Smooth muscle cell (in vitro differentiated cells): ENCODE measurements at regions not wholly inside any gene's neighbourhood (a gene's known extent, or its start where the extent isn't known, plus 50 kb on each side); places are given as distances from the start of the nearest gene placed in this dataset.
"Not testable (repeated sequence)": the region's sequence is repeated elsewhere in the genome, so short reads cannot be mapped to it uniquely, and the experiment has no call there.

Experiments
- DNase-seq: peaks from one replicate; lab custom pipeline; 2025; ENCODE audit not compliant: unreplicated experiment; lab: John Stamatoyannopoulos, UW
- H2AFZ ChIP-seq: fragments of 200-600 bp; sonication (generic); 2 replicates; pipeline ENCODE4 v1.6.0; 2016; ENCODE audit warnings: antibody characterized with exemption, low read depth, mild to moderate bottlenecking
- H3F3A ChIP-seq: fragments of 200-600 bp; sonication (generic); 2 replicates; pipeline ENCODE4 v1.6.0; 2017; ENCODE audit warnings: antibody characterized with exemption, low read depth
- H3K27ac ChIP-seq: fragments of 200-600 bp; sonication (generic); 2 replicates; pipeline ENCODE4 v1.5.1; 2016; ENCODE audit warnings: low read depth, mild to moderate bottlenecking
- H3K27me3 ChIP-seq: fragments of 200-600 bp; sonication (generic); 2 replicates; pipeline ENCODE4 v1.6.1; 2016; ENCODE audit warnings: low read depth, mild to moderate bottlenecking
- H3K36me3 ChIP-seq: fragments of 200-600 bp; sonication (generic); 2 replicates; pipeline ENCODE4 v1.5.1; 2016; ENCODE audit warnings: low read depth
- H3K4me1 ChIP-seq: fragments of 200-600 bp; sonication (generic); 2 replicates; pipeline ENCODE4 v1.5.1; 2016; ENCODE audit warnings: low read depth
- H3K4me2 ChIP-seq: fragments of 200-600 bp; sonication (generic); 2 replicates; pipeline ENCODE4 v1.6.0; 2016; ENCODE audit warnings: mild to moderate bottlenecking
- H3K4me3 ChIP-seq: fragments of 200-600 bp; sonication (generic); 2 replicates; pipeline ENCODE4 v1.5.1; 2016; ENCODE audit warnings: mild to moderate bottlenecking
- H3K79me2 ChIP-seq: fragments of 200-600 bp; sonication (generic); 2 replicates; pipeline ENCODE4 v1.6.0; 2016; ENCODE audit warnings: low read depth, mild to moderate bottlenecking
- H3K9ac ChIP-seq: fragments of 200-600 bp; sonication (generic); 2 replicates; pipeline ENCODE4 v1.6.0; 2016; ENCODE audit warnings: low read depth
- H3K9me3 ChIP-seq: fragments of 200-600 bp; sonication (generic); replicated peaks from 2 replicates; pipeline ENCODE4 v1.5.1; 2016; ENCODE audit warnings: low read depth
- H4K20me1 ChIP-seq: fragments of 200-600 bp; sonication (generic); 2 replicates; pipeline ENCODE4 v1.6.0; 2016; ENCODE audit warnings: low read depth
- CTCF ChIP-seq: fragments of 200-600 bp; sonication (generic); IDR thresholded peaks from 2 replicates; pipeline ENCODE4 v1.5.1; 2017; ENCODE audit warnings: borderline replicate concordance, mild to moderate bottlenecking, antibody characterized with exemption; ENCODE audit not compliant: insufficient read depth, poor library complexity, severe bottlenecking
- WGBS: methylation state at CpG from one replicate; pipeline ENCODE4 v1.1.7; 2016; ENCODE audit warnings: low lambda C conversion rate; 5-methylcytosine and 5-hydroxymethylcytosine counted together

DNA sequence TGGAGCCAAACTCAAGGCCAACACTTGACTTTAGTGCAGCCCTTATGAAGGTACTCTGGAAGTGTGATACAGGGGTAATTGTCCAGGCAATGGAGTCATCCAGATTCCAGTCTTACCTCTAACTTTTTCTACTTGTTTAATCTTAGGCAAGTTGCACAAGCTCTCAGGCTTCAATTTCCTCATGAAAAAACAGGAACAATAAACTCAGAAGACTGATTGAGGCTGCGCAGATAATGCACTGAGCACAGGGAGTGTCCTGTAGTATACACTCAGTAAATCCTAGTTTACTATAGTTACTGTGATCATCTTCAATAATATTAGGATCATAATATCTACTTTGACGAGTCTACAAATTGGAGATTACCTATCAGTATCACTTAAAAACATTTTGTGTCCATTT lies 127.5 kb upstream of the SMLR1 start:
- Histone ChIP-seq H3K79me2 (no peaks in the 10 kb centered on the region), H3K9me3 (no peaks in the 10 kb centered on the region), H4K20me1 (no peaks in the 10 kb centered on the region), H3K4me2 (no peak overlapping the region), H3K36me3 (no peaks in the 10 kb centered on the region), H3K4me1 (peaks cover 9% of the 10 kb centered on the region), H3K27ac (no peak overlapping the region), H3K9ac (no peak overlapping the region), H3K27me3 (no peaks in the 10 kb centered on the region), H3K4me3 (no peak overlapping the region), H2AFZ (no peak overlapping the region), H3F3A (no peaks in the 10 kb centered on the region)
- no peak for TF ChIP-seq CTCF
- no peak for DNase-seq
- 90% methylated on average over 2 of the region's 2 CpGs for WGBS

DNA sequence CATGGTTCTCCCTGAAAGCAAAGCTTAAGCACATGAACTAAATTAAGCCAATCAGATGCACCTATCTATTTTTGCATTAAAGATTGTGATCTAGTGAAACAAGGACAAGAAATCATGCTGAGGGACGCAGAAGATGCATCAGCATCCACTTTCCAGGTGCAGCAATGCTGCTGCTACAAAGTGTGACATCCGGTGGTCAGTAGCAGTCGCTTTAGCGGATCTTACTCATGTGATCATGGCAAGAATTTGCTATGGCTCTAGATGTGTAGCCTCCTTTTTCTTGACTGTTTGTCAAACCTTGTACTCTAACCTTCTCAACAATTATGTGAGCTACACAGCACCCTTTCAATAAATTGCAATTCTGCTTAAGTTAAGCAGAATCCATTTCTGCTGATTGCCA lies 126.8 kb upstream of the SMLR1 start:
- Histone ChIP-seq H3K36me3 (no peaks in the 10 kb centered on the region), H3K4me1 (peaks cover 9% of the 10 kb centered on the region), H3K79me2 (no peaks in the 10 kb centered on the region), H3K9ac (no peak overlapping the region), H2AFZ (no peak overlapping the region), H3K27me3 (no peaks in the 10 kb centered on the region), H3K4me2 (no peak overlapping the region), H3K9me3 (no peaks in the 10 kb centered on the region), H3K4me3 (no peak overlapping the region), H4K20me1 (no peaks in the 10 kb centered on the region), H3K27ac (no peak overlapping the region), H3F3A (no peaks in the 10 kb centered on the region)
- WGBS, result 87% methylated on average over 4 of the region's 4 CpGs
- no peak for TF ChIP-seq CTCF
- no peak for DNase-seq

DNA sequence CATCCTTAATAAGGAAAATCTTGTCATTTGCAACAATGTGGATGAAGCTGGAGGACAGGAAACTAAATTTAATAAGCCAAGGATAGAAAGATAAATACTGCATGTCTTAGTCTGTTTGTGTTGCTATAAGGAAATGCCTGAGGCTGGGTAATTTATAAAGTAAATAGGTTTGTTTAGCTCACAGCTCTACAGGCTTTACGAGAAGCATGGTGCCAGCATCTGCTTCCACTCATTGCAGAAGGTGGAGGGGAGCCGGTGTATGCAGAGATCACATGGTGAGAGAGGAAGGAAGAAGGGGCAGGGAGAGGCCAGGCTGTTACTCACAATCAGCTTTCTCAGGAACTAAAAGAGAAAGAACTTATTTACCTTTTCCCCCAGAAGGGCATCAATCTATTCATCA lies 118.9 kb upstream of the SMLR1 start:
- no peaks in the 10 kb centered on the region for H3K36me3 ChIP-seq
- no peaks in the 10 kb centered on the region for H3K79me2 ChIP-seq
- no peak overlapping the region for H3K27ac ChIP-seq
- no peak overlapping the region for H3K4me2 ChIP-seq
- WGBS, result 5% methylated on average over 2 of the region's 2 CpGs
- no peaks in the 10 kb centered on the region for H3F3A ChIP-seq
- no peak for TF ChIP-seq CTCF
- no peak overlapping the region for H3K9ac ChIP-seq
- no peak for DNase-seq
- peaks cover 10% of the 10 kb centered on the region for H3K4me1 ChIP-seq
- no peaks in the 10 kb centered on the region for H4K20me1 ChIP-seq
- H3K27me3 ChIP-seq, result no peaks in the 10 kb centered on the region
- H3K9me3 ChIP-seq, result no peaks in the 10 kb centered on the region
- no peak overlapping the region for H3K4me3 ChIP-seq
- peak overlapping the region; percentile 5 for H2AFZ ChIP-seq

DNA sequence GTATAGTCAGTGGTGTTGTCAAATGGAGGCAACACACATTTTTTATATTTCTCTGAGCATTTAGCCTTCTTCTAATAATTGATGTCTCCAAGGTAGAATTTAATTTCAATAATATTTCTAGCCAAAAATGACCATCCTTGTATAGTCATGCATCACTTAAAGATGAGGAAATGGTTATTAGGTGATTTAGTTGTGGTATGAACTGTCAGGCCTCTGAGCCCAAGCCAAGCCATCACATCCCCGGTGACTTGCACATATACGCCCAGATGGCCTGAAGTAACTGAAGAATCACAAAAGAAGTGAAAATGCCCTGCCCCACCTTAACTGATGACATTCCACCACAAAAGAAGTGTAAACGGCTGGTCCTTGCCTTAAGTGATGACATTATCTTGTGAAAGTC lies 115.6 kb upstream of the SMLR1 start:
- not testable (repeated sequence) for H3K36me3 ChIP-seq, H4K20me1 ChIP-seq, H3K4me2 ChIP-seq, H3K4me3 ChIP-seq, H3K9ac ChIP-seq, H3K79me2 ChIP-seq, DNase-seq, H3F3A ChIP-seq, H3K9me3 ChIP-seq, H2AFZ ChIP-seq, H3K27me3 ChIP-seq, H3K27ac ChIP-seq
- WGBS, result 64% methylated on average over 3 of the region's 3 CpGs
- peaks cover 18% of the 10 kb centered on the region for H3K4me1 ChIP-seq
